Stimulated activated CD4-positive, alpha-beta T cell treated with anti-CD3 and anti-CD28 coated beads, Interleukin-4, amount 100 ng/mL, for 48 hours (primary cell): ENCODE measurements at regions not wholly inside any gene's neighbourhood (a gene's known extent, or its start where the extent isn't known, plus 50 kb on each side); places are given as distances from the start of the nearest gene placed in this dataset.

Source experiments
- DNase-seq, 2 donors: peaks; one replicate each; pipeline ENCODE4 v3.0.0-alpha.2; 2020; ENCODE audit warnings: low read depth in 2 of 2

- DNase-seq = no peak
Measured at GRCh38 chr13:73519396-73520116, 460.8 kb downstream of the KLF5 start.

GRCh38 chr13:73517766-73518165 is 459.0 kb downstream of the KLF5 start:
- DNase-seq = no peak

- DNase-seq = no peak
Measured at GRCh38 chr13:73516731-73517130, 457.9 kb downstream of the KLF5 start.

- no peak for DNase-seq
Measured at GRCh38 chr13:73514208-73514607, 455.4 kb downstream of the KLF5 start.

- DNase-seq = no peak
Measured at GRCh38 chr13:73513751-73514150, 454.9 kb downstream of the KLF5 start.

GRCh38 chr13:73508841-73509240 is 450.0 kb downstream of the KLF5 start:
- no peak for DNase-seq

- no peak for DNase-seq
Measured at GRCh38 chr13:73505376-73505890, 446.6 kb downstream of the KLF5 start.

- DNase-seq = no peak
Measured at GRCh38 chr13:73499695-73500094, 440.9 kb downstream of the KLF5 start.

- DNase-seq = no peak
Measured at GRCh38 chr13:73497430-73497829, 438.6 kb downstream of the KLF5 start.

GRCh38 chr13:73496711-73497110 is 437.9 kb downstream of the KLF5 start:
- no peak for DNase-seq

- no peak for DNase-seq
Measured at GRCh38 chr13:73492811-73493210, 434.0 kb downstream of the KLF5 start.

GRCh38 chr13:73482556-73482955 is 423.8 kb downstream of the KLF5 start:
- no peak for DNase-seq

- no peak for DNase-seq
Measured at GRCh38 chr13:73481886-73482445, 423.2 kb downstream of the KLF5 start.

GRCh38 chr13:73480779-73481559 is 422.2 kb downstream of the KLF5 start:
- no peak for DNase-seq

- DNase-seq = no peak
Measured at GRCh38 chr13:73479856-73480255, 421.1 kb downstream of the KLF5 start.

- no peak for DNase-seq
Measured at GRCh38 chr13:73479351-73479750, 420.5 kb downstream of the KLF5 start.

- no peak for DNase-seq
Measured at GRCh38 chr13:73477441-73477840, 418.6 kb downstream of the KLF5 start.

- no peak for DNase-seq
Measured at GRCh38 chr13:73473016-73473415, 414.2 kb downstream of the KLF5 start.

GRCh38 chr13:73467125-73467524 is 408.3 kb downstream of the KLF5 start:
- no peak for DNase-seq

GRCh38 chr13:73466561-73466960 is 407.8 kb downstream of the KLF5 start:
- DNase-seq = no peak

GRCh38 chr13:73465617-73465971 is 406.8 kb downstream of the KLF5 start:
- DNase-seq = no peak

- no peak for DNase-seq
Measured at GRCh38 chr13:73464758-73465616, 406.2 kb downstream of the KLF5 start.
